IPS-15b (cell line): ENCODE measurements at regions not wholly inside any gene's neighbourhood (a gene's known extent, or its start where the extent isn't known, plus 50 kb on each side); places are given as distances from the start of the nearest gene placed in this dataset.

ENCODE experiments used
- H3K27me3 ChIP-seq: one replicate; pipeline ENCODE4 v1.6.1; 2013; ENCODE audit warnings: low read length; ENCODE audit not compliant: control insufficient read depth, insufficient read depth
- H3K36me3 ChIP-seq: one replicate; pipeline ENCODE4 v1.6.1; 2013; ENCODE audit warnings: low read length; ENCODE audit not compliant: control insufficient read depth, insufficient read depth
- H3K4me1 ChIP-seq: one replicate; pipeline ENCODE4 v1.6.1; 2013; ENCODE audit warnings: mild to moderate bottlenecking, low read length; ENCODE audit not compliant: control insufficient read depth, insufficient read depth
- H3K4me3 ChIP-seq: one replicate; pipeline ENCODE4 v1.5.1; 2013; ENCODE audit warnings: low read depth, low read length
- H3K9ac ChIP-seq: one replicate; pipeline ENCODE4 v1.6.1; 2013; ENCODE audit warnings: low read depth, mild to moderate bottlenecking, low read length
- H3K9me3 ChIP-seq: one replicate; pipeline ENCODE4 v1.6.1; 2013; ENCODE audit warnings: mild to moderate bottlenecking, low read length; ENCODE audit not compliant: control insufficient read depth, insufficient read depth

- H3K9ac ChIP-seq, result no peak overlapping the region
- no peaks in the 10 kb centered on the region for H3K9me3 ChIP-seq
- H3K4me3 ChIP-seq, result no peak overlapping the region
- H3K4me1 ChIP-seq, result peaks cover 7% of the 10 kb centered on the region
- no peaks in the 10 kb centered on the region for H3K27me3 ChIP-seq
- no peaks in the 10 kb centered on the region for H3K36me3 ChIP-seq
Observed at GRCh38 chr5:142384014-142384413, 59.2 kb upstream of the SPRY4 start.

- no peak overlapping the region for H3K9ac ChIP-seq
- no peaks in the 10 kb centered on the region for H3K9me3 ChIP-seq
- peaks cover 7% of the 10 kb centered on the region for H3K4me1 ChIP-seq
- no peaks in the 10 kb centered on the region for H3K27me3 ChIP-seq
- H3K36me3 ChIP-seq, result no peaks in the 10 kb centered on the region
- H3K4me3 ChIP-seq, result no peak overlapping the region
Observed at GRCh38 chr5:142382186-142382585, 57.4 kb upstream of the SPRY4 start.

- Histone ChIP-seq H3K4me3 (no peak overlapping the region), H3K36me3 (no peaks in the 10 kb centered on the region), H3K9ac (no peak overlapping the region), H3K4me1 (no peaks in the 10 kb centered on the region), H3K9me3 (no peaks in the 10 kb centered on the region), H3K27me3 (no peaks in the 10 kb centered on the region)
Observed at GRCh38 chr5:142378737-142379634, 54.2 kb upstream of the SPRY4 start.

- no peaks in the 10 kb centered on the region for H3K9me3 ChIP-seq
- no peaks in the 10 kb centered on the region for H3K4me1 ChIP-seq
- no peak overlapping the region for H3K4me3 ChIP-seq
- H3K27me3 ChIP-seq, result no peaks in the 10 kb centered on the region
- no peaks in the 10 kb centered on the region for H3K36me3 ChIP-seq
- no peak overlapping the region for H3K9ac ChIP-seq
Observed at GRCh38 chr5:142375944-142376411, 51.2 kb upstream of the SPRY4 start.
